Lower lobe of right lung (tissue), 2 donors: ENCODE measurements at regions not wholly inside any gene's neighbourhood (a gene's known extent, or its start where the extent isn't known, plus 50 kb on each side); places are given as distances from the start of the nearest gene placed in this dataset.

ENCODE experiments used
- ATAC-seq, 2 donors: fragments of 200-7000 bp; cut with Tn5 transposase; one replicate each; pipeline ENCODE4 v1.9.1; 2020 to 2022; ENCODE audit warnings: mild to moderate bottlenecking in 2 of 2, moderate library complexity in 2 of 2
- DNase-seq: peaks from one replicate; pipeline ENCODE4 v3.0.0-alpha.2; 2020
- H3K27ac ChIP-seq: fragments of 200-600 bp; one replicate; pipeline ENCODE4 v1.8.0; 2022
- H3K27me3 ChIP-seq: fragments of 200-600 bp; one replicate; pipeline ENCODE4 v1.8.0; 2022; ENCODE audit warnings: low read depth
- H3K36me3 ChIP-seq: fragments of 200-600 bp; one replicate; pipeline ENCODE4 v1.8.0; 2022; ENCODE audit warnings: mild to moderate bottlenecking
- H3K4me1 ChIP-seq: fragments of 200-600 bp; one replicate; pipeline ENCODE4 v1.8.0; 2022
- H3K4me3 ChIP-seq: fragments of 200-600 bp; one replicate; pipeline ENCODE4 v1.8.0; 2022; ENCODE audit warnings: mild to moderate bottlenecking
- H3K9me3 ChIP-seq: fragments of 200-600 bp; one replicate; pipeline ENCODE4 v1.8.0; 2022
- CTCF ChIP-seq: fragments of 200-600 bp; IDR thresholded peaks from one replicate; pipeline ENCODE4 v1.8.0; 2022; ENCODE audit warnings: antibody characterized with exemption, mild to moderate bottlenecking
- intact Hi-C: fragments of 100-400 bp; cut with DNase I; formaldehyde crosslinking; loops from one replicate; pipeline ENCODE4 v1.11.0; 2022
- donor health status: DM: no; HTN: yes; CAD: no; lungs with severe emphysema.

DNA sequence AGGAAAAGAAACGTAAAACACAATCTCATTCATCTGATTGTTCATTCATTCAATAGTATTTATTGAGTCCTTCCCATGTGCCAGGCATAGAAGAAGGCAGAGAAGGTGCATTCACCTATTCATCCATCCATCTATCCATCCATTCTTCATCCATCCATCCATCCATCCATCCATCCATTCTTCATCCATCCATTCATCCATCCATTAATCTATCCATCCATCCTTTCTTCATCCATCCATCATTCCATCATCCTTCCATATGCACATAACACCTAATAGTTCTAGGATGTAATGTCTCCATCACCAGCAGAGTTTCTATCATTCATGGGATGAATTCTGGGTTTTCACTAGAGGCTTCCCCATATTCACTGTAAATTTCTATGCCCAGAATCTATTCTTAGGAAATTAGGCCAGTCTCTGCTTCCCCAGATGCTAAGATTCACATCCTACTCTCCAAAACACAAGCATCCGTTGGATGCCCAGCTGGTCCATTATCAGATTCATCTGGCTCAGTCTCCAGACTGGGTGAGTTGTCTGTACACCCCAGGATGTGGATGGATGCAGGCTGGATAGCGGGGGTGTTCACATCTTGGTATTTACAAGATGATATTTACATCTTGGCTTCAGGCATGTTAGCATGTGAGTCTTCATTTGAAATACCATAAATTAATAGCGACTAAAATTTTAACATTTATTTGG lies 517.7 kb upstream of the SULF2 start:
- no peak overlapping the region for H3K27ac ChIP-seq
- intact Hi-C loops = no loop called here

GRCh38 chr20:48302149-48302548 lies 516.9 kb upstream of the SULF2 start:
- no peak overlapping the region for H3K4me3 ChIP-seq
- intact Hi-C loops = no loop called here
- no peaks in the 10 kb centered on the region for H3K36me3 ChIP-seq
- peaks cover 7% of the 10 kb centered on the region for H3K4me1 ChIP-seq
- DNase-seq (no peak), ATAC-seq (no peak)
- H3K9me3 ChIP-seq = no peaks in the 10 kb centered on the region
- TF ChIP-seq CTCF = no peak
- no peaks in the 10 kb centered on the region for H3K27me3 ChIP-seq
- no peak overlapping the region for H3K27ac ChIP-seq

More for the DNA sequence above, 517.7 kb upstream of the SULF2 start:
- H3K27me3 ChIP-seq = no peaks in the 10 kb centered on the region
- no peaks in the 10 kb centered on the region for H3K36me3 ChIP-seq
- no peak for DNase-seq
- H3K4me1 ChIP-seq = peaks cover 7% of the 10 kb centered on the region
- no peak for TF ChIP-seq CTCF
- ATAC-seq = no peak
- no peaks in the 10 kb centered on the region for H3K9me3 ChIP-seq
- no peak overlapping the region for H3K4me3 ChIP-seq

- ATAC-seq (no peak), DNase-seq (no peak)
- Histone ChIP-seq H3K27ac (no peak overlapping the region), H3K9me3 (no peaks in the 10 kb centered on the region), H3K36me3 (no peaks in the 10 kb centered on the region), H3K27me3 (no peaks in the 10 kb centered on the region), H3K4me3 (no peak overlapping the region), H3K4me1 (peaks cover 9% of the 10 kb centered on the region)
- TF ChIP-seq CTCF = no peak
- intact Hi-C loops = no loop called here
These were observed 515.9 kb upstream of the SULF2 start for GRCh38 chr20:48301189-48301588.

DNA sequence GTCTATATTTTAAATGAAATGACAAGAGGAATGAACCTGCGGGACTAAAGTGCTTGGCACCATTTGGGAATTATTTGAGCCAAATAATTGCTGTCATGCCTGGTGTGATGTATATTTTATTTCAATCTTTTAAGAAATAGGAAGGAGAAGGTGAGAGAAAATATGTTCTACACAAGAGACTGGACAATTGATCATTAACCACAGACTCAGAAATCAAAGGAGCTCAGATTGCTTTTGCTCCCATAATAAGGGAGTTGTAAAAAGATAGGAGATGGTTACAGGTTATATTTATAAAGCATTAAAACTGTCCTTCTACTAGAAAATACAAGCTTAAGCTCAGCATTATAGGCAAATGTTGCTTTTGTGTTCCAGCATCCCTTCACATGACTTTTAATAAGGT lies 515.2 kb upstream of the SULF2 start:
- Histone ChIP-seq H3K4me1 (peaks cover 16% of the 10 kb centered on the region), H3K36me3 (no peaks in the 10 kb centered on the region), H3K9me3 (no peaks in the 10 kb centered on the region), H3K27me3 (no peaks in the 10 kb centered on the region), H3K4me3 (no peak overlapping the region), H3K27ac (no peak overlapping the region)
- no peak for DNase-seq
- no peak for ATAC-seq
- no peak for TF ChIP-seq CTCF
- intact Hi-C loops = no loop called here

- no peak overlapping the region for H3K27ac ChIP-seq
- H3K36me3 ChIP-seq = no peaks in the 10 kb centered on the region
- no peaks in the 10 kb centered on the region for H3K9me3 ChIP-seq
- peaks cover 27% of the 10 kb centered on the region for H3K4me1 ChIP-seq
- intact Hi-C loops = no loop called here
- H3K4me3 ChIP-seq = no peak overlapping the region
- TF ChIP-seq CTCF = no peak
- H3K27me3 ChIP-seq = no peaks in the 10 kb centered on the region
- ATAC-seq (no peak), DNase-seq (no peak)
These were observed 513.7 kb upstream of the SULF2 start for GRCh38 chr20:48298851-48299484.
